ENCODE measurements at regions not wholly inside any gene's neighbourhood (a gene's known extent, or its start where the extent isn't known, plus 50 kb on each side); places are given as distances from the start of the nearest gene placed in this dataset.
"Not testable (repeated sequence)": the region's sequence is repeated elsewhere in the genome, so short reads cannot be mapped to it uniquely, and the experiment has no call there.

GRCh38 chr2:3114406-3115185 is 263.0 kb downstream of the EIPR1 start:
- no peak for DNase-seq

GRCh38 chr2:3113769-3114168 is 263.8 kb downstream of the EIPR1 start:
- no peak for DNase-seq

- no peak for DNase-seq
Measured at GRCh38 chr2:3113122-3113521, 264.5 kb downstream of the EIPR1 start.

- no peak for DNase-seq
Measured at GRCh38 chr2:3112553-3112952, 265.1 kb downstream of the EIPR1 start.

GRCh38 chr2:3112131-3112530 is 265.5 kb downstream of the EIPR1 start:
- no peak for DNase-seq

- DNase-seq = no peak
Measured at GRCh38 chr2:3110994-3111666, 266.5 kb downstream of the EIPR1 start.

- no peak for DNase-seq
Measured at GRCh38 chr2:3110555-3110954, 267.1 kb downstream of the EIPR1 start.

GRCh38 chr2:3108710-3109702 is 268.6 kb downstream of the EIPR1 start:
- DNase-seq = no peak

- DNase-seq = no peak
Measured at GRCh38 chr2:3108105-3108504, 269.5 kb downstream of the EIPR1 start.

GRCh38 chr2:3107567-3107966 is 270.1 kb downstream of the EIPR1 start:
- DNase-seq = no peak

- DNase-seq = no peak
Measured at GRCh38 chr2:3105814-3106569, 271.6 kb downstream of the EIPR1 start.

- not testable (repeated sequence) for DNase-seq
Measured at GRCh38 chr2:3104958-3105813, 272.4 kb downstream of the EIPR1 start.

GRCh38 chr2:3104261-3104660 is 273.4 kb downstream of the EIPR1 start:
- no peak for DNase-seq

GRCh38 chr2:3102922-3103569 is 274.6 kb downstream of the EIPR1 start:
- DNase-seq = no peak

GRCh38 chr2:3102081-3102921 is 275.3 kb downstream of the EIPR1 start:
- DNase-seq = no peak

- no peak for DNase-seq
Measured at GRCh38 chr2:3101016-3101942, 276.3 kb downstream of the EIPR1 start.

GRCh38 chr2:3100386-3100785 is 277.2 kb downstream of the EIPR1 start:
- DNase-seq = no peak

- DNase-seq = no peak
Measured at GRCh38 chr2:3099860-3100234, 277.8 kb downstream of the EIPR1 start.

Measured in NCI-H1092 (cell line).